IMR-90 (cell line): ENCODE measurements at regions not wholly inside any gene's neighbourhood (a gene's known extent, or its start where the extent isn't known, plus 50 kb on each side); places are given as distances from the start of the nearest gene placed in this dataset.
"Not testable (repeated sequence)": the region's sequence is repeated elsewhere in the genome, so short reads cannot be mapped to it uniquely, and the experiment has no call there.

Experiments used
- ATAC-seq: fragments of 200-7000 bp; cut with Tn5 transposase; 2 replicates; pipeline ENCODE4 v1.9.1; 2020; ENCODE audit warnings: low read depth, mild to moderate bottlenecking, moderate library complexity
- BruUV-seq: library from RNA; stranded (reverse); fragments of 400-500 nt; replicated peaks from 2 replicates; lab custom pipeline; 2021; lab: Mats Ljungman, UMichigan
- CTCF ChIA-PET: fragments of 300-600 bp; formaldehyde crosslinking; extraction: SDS; loops from one replicate; lab custom pipeline; 2021; ENCODE audit warnings: antibody characterized with exemption; lab: Yijun Ruan, JAX
- POLR2A ChIA-PET: fragments of 300-600 bp; sonication (Branson Sonifier 250); formaldehyde crosslinking; loops from one replicate; lab custom pipeline; 2022; ENCODE audit warnings: antibody characterized with exemption; ENCODE audit not compliant: unreplicated experiment; lab: Charles Lee
- DNase-seq: peaks from one replicate; pipeline ENCODE4 v3.0.0; 2013
- H2AFZ ChIP-seq: replicated peaks from 2 replicates; pipeline ENCODE3; 2013; ENCODE audit warnings: low read length, mild to moderate bottlenecking; ENCODE audit not compliant: poor library complexity
- H2AK5ac ChIP-seq: 2 replicates; pipeline ENCODE4 v1.6.1; 2013; ENCODE audit warnings: low read depth, low read length, inconsistent platforms
- H2AK9ac ChIP-seq: replicated peaks from 2 replicates; pipeline ENCODE3; 2013; ENCODE audit warnings: mild to moderate bottlenecking, low read depth, low read length, moderate library complexity; ENCODE audit not compliant: poor library complexity
- H2BK120ac ChIP-seq: 2 replicates; pipeline ENCODE4 v1.6.1; 2013; ENCODE audit warnings: low read depth, low read length, inconsistent platforms
- H2BK15ac ChIP-seq: 3 replicates; pipeline ENCODE4 v1.6.1; 2013; ENCODE audit warnings: low read depth, low read length, inconsistent platforms
- H2BK20ac ChIP-seq: 2 replicates; pipeline ENCODE4 v1.6.1; 2013; ENCODE audit warnings: low read depth, mild to moderate bottlenecking, inconsistent platforms, low read length, moderate library complexity
- H2BK5ac ChIP-seq: 2 replicates; pipeline ENCODE4 v1.6.1; 2013; ENCODE audit warnings: mild to moderate bottlenecking, low read depth, low read length, inconsistent platforms; ENCODE audit not compliant: poor library complexity, severe bottlenecking
- H3K14ac ChIP-seq: replicated peaks from 2 replicates; pipeline ENCODE4 v1.6.1; 2013; ENCODE audit warnings: low read depth, low read length, inconsistent platforms
- H3K18ac ChIP-seq: 2 replicates; pipeline ENCODE4 v1.6.1; 2013; ENCODE audit warnings: low read depth, low read length, control low read depth
- H3K23ac ChIP-seq: 2 replicates; pipeline ENCODE4 v1.6.1; 2013; ENCODE audit warnings: low read depth, low read length, inconsistent platforms
- H3K27ac ChIP-seq: 2 replicates; pipeline ENCODE4 v1.5.1; 2013; ENCODE audit warnings: mild to moderate bottlenecking, control low read depth, low read length; ENCODE audit not compliant: insufficient read depth
- H3K27me3 ChIP-seq: 2 replicates; pipeline ENCODE4 v1.6.1; 2013; ENCODE audit warnings: low read length; ENCODE audit not compliant: control insufficient read depth, insufficient read depth
- H3K36me3 ChIP-seq: 2 replicates; pipeline ENCODE4 v1.6.1; 2013; ENCODE audit warnings: low read length, mixed read lengths; ENCODE audit not compliant: control insufficient read depth, insufficient read depth
- H3K4ac ChIP-seq: 2 replicates; pipeline ENCODE4 v1.6.1; 2013; ENCODE audit warnings: low read depth, low read length, inconsistent platforms
- H3K4me1 ChIP-seq: 2 replicates; pipeline ENCODE4 v1.6.1; 2013; ENCODE audit warnings: low read length, mixed read lengths; ENCODE audit not compliant: control insufficient read depth, insufficient read depth
- H3K4me2 ChIP-seq: 2 replicates; pipeline ENCODE4 v1.6.1; 2013; ENCODE audit warnings: low read depth, mild to moderate bottlenecking, control low read depth, low read length, moderate library complexity
- H3K4me3 ChIP-seq: 2 replicates; pipeline ENCODE4 v1.5.1; 2013; ENCODE audit warnings: low read depth, mild to moderate bottlenecking, control low read depth, low read length, moderate library complexity; ENCODE audit not compliant: insufficient read depth
- H3K56ac ChIP-seq: 2 replicates; pipeline ENCODE4 v1.6.1; 2013; ENCODE audit warnings: low read length, inconsistent platforms; ENCODE audit not compliant: insufficient read depth; ENCODE audit errors: extremely low read depth
- H3K79me1 ChIP-seq, 2 experiments: 2 replicates each; pipeline ENCODE4 v1.6.1; 2013; ENCODE audit warnings: low read length in 2 of 2, inconsistent platforms in 1 of 2, low read depth in 1 of 2
- H3K9ac ChIP-seq: 2 replicates; pipeline ENCODE4 v1.6.1; 2013; ENCODE audit warnings: low read depth, low read length, control low read depth
- H3K9me1 ChIP-seq: 2 replicates; pipeline ENCODE4 v1.6.1; 2013; ENCODE audit warnings: low read length, inconsistent platforms; ENCODE audit not compliant: insufficient read depth
- H3K9me3 ChIP-seq: 2 replicates; pipeline ENCODE4 v1.6.1; 2013; ENCODE audit warnings: low read length; ENCODE audit not compliant: control insufficient read depth, insufficient read depth
- H4K20me1 ChIP-seq: 2 replicates; pipeline ENCODE4 v1.6.1; 2013; ENCODE audit warnings: low read length, inconsistent platforms; ENCODE audit not compliant: insufficient read depth
- H4K5ac ChIP-seq: 2 replicates; pipeline ENCODE4 v1.6.1; 2013; ENCODE audit warnings: mild to moderate bottlenecking, low read depth, low read length, control low read depth
- H4K8ac ChIP-seq, 2 experiments: 2 replicates each; pipeline ENCODE4 v1.6.1; 2013; ENCODE audit warnings: low read depth in 2 of 2, low read length in 2 of 2, control low read depth in 1 of 2, inconsistent platforms in 1 of 2
- H4K91ac ChIP-seq: 2 replicates; pipeline ENCODE4 v1.6.1; 2013; ENCODE audit warnings: low read depth, low read length, inconsistent platforms; ENCODE audit not compliant: insufficient read depth
- WGBS, 2 experiments: methylation state at CpG; one replicate each; pipeline versions ENCODE4 v1.1.5 to v1.1.7; 2013; ENCODE audit warnings: missing lambda C conversion rate in 2 of 2; ENCODE audit not compliant: insufficient read length in 1 of 2; ENCODE audit errors: extremely low coverage in 2 of 2; 5-methylcytosine and 5-hydroxymethylcytosine counted together
- dilution Hi-C: fragments of 300-500 bp; cut with HindIII; formaldehyde crosslinking; loops from one replicate; pipeline ENCODE4 v1.14.3; 2018; ENCODE audit warnings: low sequenced_read_pairs; ENCODE audit not compliant: unreplicated experiment
- in situ Hi-C: fragments of 300-500 bp; cut with MboI; formaldehyde crosslinking; loops from 3 replicates; pipeline ENCODE4 v1.14.3; 2019; ENCODE audit warnings: low sequenced_read_pairs, inconsistent platforms, mixed read lengths
- intact Hi-C: fragments of 100-400 bp; cut with micrococcal nuclease; formaldehyde crosslinking; loops from 2 replicates; pipeline ENCODE4 v1.10.0; 2022

- H2AFZ ChIP-seq, H2BK15ac ChIP-seq, H4K91ac ChIP-seq, H3K18ac ChIP-seq, H3K4me1 ChIP-seq, H4K5ac ChIP-seq, ATAC-seq, DNase-seq, H3K4me3 ChIP-seq, in situ Hi-C loops, H3K9ac ChIP-seq, H3K56ac ChIP-seq, H3K4me2 ChIP-seq, H2BK20ac ChIP-seq, H4K20me1 ChIP-seq, H2AK9ac ChIP-seq, H3K9me1 ChIP-seq, H3K27me3 ChIP-seq, H3K36me3 ChIP-seq, H3K27ac ChIP-seq, H4K8ac ChIP-seq, POLR2A ChIA-PET, H2AK5ac ChIP-seq, intact Hi-C loops, H3K23ac ChIP-seq, H3K4ac ChIP-seq, dilution Hi-C loops, H2BK120ac ChIP-seq, H3K9me3 ChIP-seq, H3K79me1 ChIP-seq, CTCF ChIA-PET, BruUV-seq, H3K14ac ChIP-seq, H2BK5ac ChIP-seq: not testable (repeated sequence)
- WGBS, 2 experiments: no CpG with 5 or more reads among the region's 2 CpGs
Observed at GRCh38 chr7:55714370-55714769, 142.1 kb upstream of the VOPP1 start.

- H3K23ac ChIP-seq, H3K56ac ChIP-seq, H3K4ac ChIP-seq, H4K5ac ChIP-seq, H3K27ac ChIP-seq, POLR2A ChIA-PET, CTCF ChIA-PET, H2AFZ ChIP-seq, H2AK5ac ChIP-seq, H3K79me1 ChIP-seq, H3K4me1 ChIP-seq, H4K20me1 ChIP-seq, H4K8ac ChIP-seq, H2BK15ac ChIP-seq, H3K14ac ChIP-seq, H4K91ac ChIP-seq, BruUV-seq, H3K4me2 ChIP-seq, H2AK9ac ChIP-seq, H3K9me3 ChIP-seq, H3K9me1 ChIP-seq, H3K36me3 ChIP-seq, intact Hi-C loops, in situ Hi-C loops, DNase-seq, H3K4me3 ChIP-seq, H2BK120ac ChIP-seq, H3K9ac ChIP-seq, H3K27me3 ChIP-seq, H2BK5ac ChIP-seq, H2BK20ac ChIP-seq, dilution Hi-C loops, ATAC-seq, H3K18ac ChIP-seq: not testable (repeated sequence)
- WGBS, 2 experiments: 100% methylated on average over 1 of the region's 2 CpGs; no CpG with 5 or more reads in 1 of the 2 experiments
Observed at GRCh38 chr7:55710312-55710711, 138.0 kb upstream of the VOPP1 start.
